CD4-positive, alpha-beta memory T cell (primary cell): ENCODE measurements at regions not wholly inside any gene's neighbourhood (a gene's known extent, or its start where the extent isn't known, plus 50 kb on each side); places are given as distances from the start of the nearest gene placed in this dataset.

Source experiments
- CTCF ChIA-PET: fragments of 350-600 bp; sonication (Branson Sonifier 250); formaldehyde crosslinking; loops from one replicate; lab custom pipeline; 2021; ENCODE audit warnings: inconsistent platforms; ENCODE audit not compliant: partially characterized antibody; lab: Charles Lee
- POLR2A ChIA-PET: fragments of 350-600 bp; sonication (Branson Sonifier 250); formaldehyde crosslinking; loops from one replicate; lab custom pipeline; 2021; ENCODE audit not compliant: partially characterized antibody; lab: Charles Lee
- DNase-seq, 5 donors: peaks; one replicate each; pipeline versions ENCODE4 v3.0.0 to v3.0.0-alpha.2; 2020 to 2022; ENCODE audit warnings: mixed read lengths in 1 of 5
- H3K27ac ChIP-seq: one replicate; pipeline ENCODE4 v1.7.0; 2013; ENCODE audit warnings: low read depth, low read length
- H3K27me3 ChIP-seq: 2 replicates; pipeline ENCODE4 v1.7.0; 2013; ENCODE audit warnings: mild to moderate bottlenecking, low read length, moderate library complexity; ENCODE audit not compliant: insufficient read depth
- H3K36me3 ChIP-seq: 2 replicates; pipeline ENCODE4 v1.7.0; 2013; ENCODE audit warnings: mild to moderate bottlenecking, low read length, moderate library complexity; ENCODE audit not compliant: insufficient read depth
- H3K4me1 ChIP-seq: 2 replicates; pipeline ENCODE4 v1.7.0; 2013; ENCODE audit warnings: mild to moderate bottlenecking, low read length, moderate library complexity; ENCODE audit not compliant: insufficient read depth
- H3K4me3 ChIP-seq, 2 donors: one replicate each; pipeline ENCODE4 v1.7.0; 2013; ENCODE audit warnings: low read length in 2 of 2, mild to moderate bottlenecking in 1 of 2
- H3K9me3 ChIP-seq, 2 donors: one replicate each; pipeline ENCODE4 v1.7.0; 2013; ENCODE audit warnings: low read length in 2 of 2, control low read depth in 1 of 2; ENCODE audit not compliant: control insufficient read depth in 1 of 2
- H3K27ac Mint-ChIP-seq, 7 donors: one replicate each; pipeline ENCODE4 v1.8.0; 2020 to 2021; ENCODE audit warnings: mixed read lengths in 7 of 7, mild to moderate bottlenecking in 6 of 7, inconsistent platforms in 3 of 7, moderate library complexity in 3 of 7
- H3K27me3 Mint-ChIP-seq, 2 donors: one replicate each; pipeline ENCODE4 v1.8.0; 2020 to 2021; ENCODE audit warnings: mixed read lengths in 2 of 2
- H3K36me3 Mint-ChIP-seq, 2 donors: one replicate each; pipeline ENCODE4 v1.8.0; 2020 to 2021; ENCODE audit warnings: mixed read lengths in 2 of 2, inconsistent platforms in 1 of 2, mild to moderate bottlenecking in 1 of 2
- H3K4me1 Mint-ChIP-seq, 4 donors: one replicate each; pipeline ENCODE4 v1.8.0; 2020 to 2021; ENCODE audit warnings: mixed read lengths in 4 of 4, mild to moderate bottlenecking in 1 of 4
- H3K4me3 Mint-ChIP-seq, 8 donors: one replicate each; pipeline ENCODE4 v1.8.0; 2020 to 2021; ENCODE audit warnings: mixed read lengths in 8 of 8, mild to moderate bottlenecking in 7 of 8, moderate library complexity in 6 of 8, inconsistent platforms in 3 of 8
- H3K9me3 Mint-ChIP-seq, 8 donors: one replicate each; pipeline ENCODE4 v1.8.0; 2020 to 2021; ENCODE audit warnings: mixed read lengths in 8 of 8, mild to moderate bottlenecking in 5 of 8, inconsistent platforms in 3 of 8, moderate library complexity in 1 of 8
- intact Hi-C: fragments of 100-400 bp; cut with micrococcal nuclease; formaldehyde crosslinking; loops from one replicate; pipeline ENCODE4 v1.15.1; 2023

- CTCF ChIA-PET, result interaction anchor here (1.3 kb wide), 1 partner anchor 13 kb away, joined by 3 read pairs; no protein-coding TSS in a partner anchor
- no peaks in the 10 kb centered on the region for H3K36me3 Mint-ChIP-seq
- no peak overlapping the region for H3K4me3 Mint-ChIP-seq
- no peak overlapping the region for H3K27ac Mint-ChIP-seq
- POLR2A ChIA-PET, result no interaction called here
- Histone ChIP-seq H3K36me3 (no peaks in the 10 kb centered on the region), H3K4me1 (no peaks in the 10 kb centered on the region), H3K4me3 (no peak overlapping the region), H3K27ac (no peak overlapping the region), H3K27me3 (no peaks in the 10 kb centered on the region), H3K9me3 (no peaks in the 10 kb centered on the region)
- no peaks in the 10 kb centered on the region for H3K27me3 Mint-ChIP-seq
- intact Hi-C loops, result no loop called here
- no peak for DNase-seq
- H3K9me3 Mint-ChIP-seq, result peaks cover 0 to 12% (median 1%) of the 10 kb centered on the region in 8 donors
- H3K4me1 Mint-ChIP-seq, result no peaks in the 10 kb centered on the region
These were observed 286.0 kb downstream of the CYLC2 start for GRCh38 chr9:103281126-103281525.

- H3K9me3 ChIP-seq, result no peaks in the 10 kb centered on the region
- H3K4me1 ChIP-seq, result no peaks in the 10 kb centered on the region
- Mint-ChIP-seq H3K4me3 (no peak overlapping the region), H3K27ac (no peak overlapping the region), H3K4me1 (no peaks in the 10 kb centered on the region), H3K9me3 (peaks cover 0 to 8% (median 3%) of the 10 kb centered on the region in 8 donors), H3K27me3 (no peaks in the 10 kb centered on the region), H3K36me3 (no peaks in the 10 kb centered on the region)
- intact Hi-C loops, result no loop called here
- no peaks in the 10 kb centered on the region for H3K36me3 ChIP-seq
- ChIA-PET CTCF (no interaction called here), POLR2A (no interaction called here)
- H3K27me3 ChIP-seq, result no peaks in the 10 kb centered on the region
- H3K27ac ChIP-seq, result no peak overlapping the region
- no peak for DNase-seq
- H3K4me3 ChIP-seq, result no peak overlapping the region
These were observed 292.2 kb downstream of the CYLC2 start for GRCh38 chr9:103287361-103287760.

- intact Hi-C loops, result no loop called here
- Mint-ChIP-seq H3K4me3 (no peak overlapping the region), H3K4me1 (no peaks in the 10 kb centered on the region), H3K27ac (no peak overlapping the region), H3K36me3 (no peaks in the 10 kb centered on the region), H3K27me3 (no peaks in the 10 kb centered on the region), H3K9me3 (peaks cover 0 to 8% (median 4%) of the 10 kb centered on the region in 8 donors)
- POLR2A ChIA-PET, result no interaction called here
- H3K36me3 ChIP-seq, result no peaks in the 10 kb centered on the region
- H3K4me3 ChIP-seq, result no peak overlapping the region
- no peak for DNase-seq
- no peaks in the 10 kb centered on the region for H3K9me3 ChIP-seq
- H3K27ac ChIP-seq, result no peak overlapping the region
- no peaks in the 10 kb centered on the region for H3K4me1 ChIP-seq
- H3K27me3 ChIP-seq, result no peaks in the 10 kb centered on the region
- CTCF ChIA-PET, result no interaction called here
These were observed 301.1 kb downstream of the CYLC2 start for GRCh38 chr9:103296189-103296588.

- Mint-ChIP-seq H3K27me3 (no peaks in the 10 kb centered on the region), H3K36me3 (no peaks in the 10 kb centered on the region), H3K4me3 (no peak overlapping the region), H3K9me3 (peaks cover 0 to 19% (median 2%) of the 10 kb centered on the region in 8 donors), H3K27ac (no peak overlapping the region), H3K4me1 (no peaks in the 10 kb centered on the region)
- H3K36me3 ChIP-seq, result no peaks in the 10 kb centered on the region
- DNase-seq, result no peak
- H3K4me3 ChIP-seq, result no peak overlapping the region
- H3K27ac ChIP-seq, result no peak overlapping the region
- no peaks in the 10 kb centered on the region for H3K4me1 ChIP-seq
- H3K27me3 ChIP-seq, result no peaks in the 10 kb centered on the region
- ChIA-PET POLR2A (no interaction called here), CTCF (no interaction called here)
- H3K9me3 ChIP-seq, result no peaks in the 10 kb centered on the region
- intact Hi-C loops, result no loop called here
These were observed 305.9 kb downstream of the CYLC2 start for GRCh38 chr9:103301051-103301450.

GRCh38 chr9:103304797-103305196 is 309.7 kb downstream of the CYLC2 start:
- H3K36me3 Mint-ChIP-seq, result no peaks in the 10 kb centered on the region
- no peak for DNase-seq
- ChIA-PET CTCF (no interaction called here), POLR2A (no interaction called here)
- Histone ChIP-seq H3K9me3 (no peaks in the 10 kb centered on the region), H3K27ac (no peak overlapping the region), H3K27me3 (no peaks in the 10 kb centered on the region), H3K4me1 (no peaks in the 10 kb centered on the region), H3K4me3 (no peak overlapping the region), H3K36me3 (no peaks in the 10 kb centered on the region)
- peaks cover 0 to 15% (median 4%) of the 10 kb centered on the region in 8 donors for H3K9me3 Mint-ChIP-seq
- H3K4me1 Mint-ChIP-seq, result no peaks in the 10 kb centered on the region
- H3K27ac Mint-ChIP-seq, result no peak overlapping the region
- H3K4me3 Mint-ChIP-seq, result no peak overlapping the region
- intact Hi-C loops, result no loop called here
- no peaks in the 10 kb centered on the region for H3K27me3 Mint-ChIP-seq

- H3K4me1 ChIP-seq, result no peaks in the 10 kb centered on the region
- CTCF ChIA-PET, result no interaction called here
- POLR2A ChIA-PET, result no interaction called here
- no peaks in the 10 kb centered on the region for H3K9me3 ChIP-seq
- no peak for DNase-seq
- Mint-ChIP-seq H3K27me3 (no peaks in the 10 kb centered on the region), H3K27ac (no peak overlapping the region), H3K9me3 (peaks cover 0 to 6% (median under 1%) of the 10 kb centered on the region in 8 donors), H3K4me3 (no peak overlapping the region), H3K36me3 (no peaks in the 10 kb centered on the region), H3K4me1 (no peaks in the 10 kb centered on the region)
- no peak overlapping the region for H3K27ac ChIP-seq
- H3K36me3 ChIP-seq, result no peaks in the 10 kb centered on the region
- H3K27me3 ChIP-seq, result no peaks in the 10 kb centered on the region
- intact Hi-C loops, result no loop called here
- H3K4me3 ChIP-seq, result no peak overlapping the region
These were observed 324.8 kb downstream of the CYLC2 start for GRCh38 chr9:103319979-103320378.

- Histone ChIP-seq H3K27ac (no peak overlapping the region), H3K27me3 (no peaks in the 10 kb centered on the region), H3K9me3 (no peaks in the 10 kb centered on the region), H3K36me3 (no peaks in the 10 kb centered on the region), H3K4me1 (no peaks in the 10 kb centered on the region), H3K4me3 (no peak overlapping the region)
- H3K27me3 Mint-ChIP-seq, result no peaks in the 10 kb centered on the region
- no peak for DNase-seq
- H3K4me1 Mint-ChIP-seq, result no peaks in the 10 kb centered on the region
- peaks cover 0 to 11% (median 7%) of the 10 kb centered on the region in 8 donors for H3K9me3 Mint-ChIP-seq
- ChIA-PET CTCF (no interaction called here), POLR2A (no interaction called here)
- H3K4me3 Mint-ChIP-seq, result no peak overlapping the region
- no peaks in the 10 kb centered on the region for H3K36me3 Mint-ChIP-seq
- intact Hi-C loops, result no loop called here
- no peak overlapping the region for H3K27ac Mint-ChIP-seq
These were observed 328.6 kb downstream of the CYLC2 start for GRCh38 chr9:103323699-103324098.

- H3K27ac ChIP-seq, result no peak overlapping the region
- no peaks in the 10 kb centered on the region for H3K36me3 ChIP-seq
- DNase-seq, result no peak
- intact Hi-C loops, result no loop called here
- Mint-ChIP-seq H3K36me3 (no peaks in the 10 kb centered on the region), H3K4me1 (no peaks in the 10 kb centered on the region), H3K27ac (no peak overlapping the region), H3K27me3 (no peaks in the 10 kb centered on the region), H3K9me3 (peaks cover 0 to 6% (median 1%) of the 10 kb centered on the region in 8 donors), H3K4me3 (no peak overlapping the region)
- no peak overlapping the region for H3K4me3 ChIP-seq
- H3K27me3 ChIP-seq, result no peaks in the 10 kb centered on the region
- H3K9me3 ChIP-seq, result no peaks in the 10 kb centered on the region
- CTCF ChIA-PET, result no interaction called here
- POLR2A ChIA-PET, result no interaction called here
- H3K4me1 ChIP-seq, result no peaks in the 10 kb centered on the region
These were observed 340.3 kb downstream of the CYLC2 start for GRCh38 chr9:103335461-103335860.
